PC-3 (cell line): ENCODE measurements at regions not wholly inside any gene's neighbourhood (a gene's known extent, or its start where the extent isn't known, plus 50 kb on each side); places are given as distances from the start of the nearest gene placed in this dataset.

ENCODE experiments used
- ATAC-seq: fragments of 200-7000 bp; cut with Tn5 transposase; 2 replicates; pipeline ENCODE4 v1.9.1; 2020; ENCODE audit warnings: mild to moderate bottlenecking, moderate library complexity
- BruUV-seq: library from RNA; stranded (reverse); fragments of 400-500 nt; replicated peaks from 2 replicates; lab custom pipeline; 2021; lab: Mats Ljungman, UMichigan
- CTCF ChIA-PET: fragments of 300-600 bp; sonication (Branson Sonifier 250); formaldehyde crosslinking; loops from one replicate; lab custom pipeline; 2022; ENCODE audit warnings: antibody characterized with exemption; lab: Charles Lee
- POLR2A ChIA-PET: fragments of 300-600 bp; sonication (Branson Sonifier 250); formaldehyde crosslinking; loops from one replicate; lab custom pipeline; 2022; ENCODE audit warnings: antibody characterized with exemption; ENCODE audit not compliant: unreplicated experiment; lab: Charles Lee
- DNase-seq: peaks from one replicate; pipeline ENCODE4 v3.0.0-alpha.2; 2015
- H2AFZ ChIP-seq: fragments of 300-600 bp; sonication (generic); 2 replicates; pipeline ENCODE4 v1.6.0; 2016; ENCODE audit warnings: antibody characterized with exemption, low read length
- H3F3A ChIP-seq: fragments of 300-600 bp; sonication (generic); one replicate; pipeline ENCODE4 v1.6.0; 2017; ENCODE audit warnings: antibody characterized with exemption, low read length, control low read depth, mild to moderate bottlenecking; ENCODE audit not compliant: unreplicated experiment
- H3K27ac ChIP-seq: fragments of 300-600 bp; sonication (generic); 2 replicates; pipeline ENCODE4 v1.5.1; 2016; ENCODE audit warnings: mild to moderate bottlenecking, low read length
- H3K27me3 ChIP-seq: fragments of 300-600 bp; sonication (generic); 2 replicates; pipeline ENCODE4 v1.6.1; 2016; ENCODE audit warnings: low read length, mixed read lengths
- H3K36me3 ChIP-seq: fragments of 300-600 bp; sonication (generic); 2 replicates; pipeline ENCODE4 v1.6.1; 2016; ENCODE audit warnings: low read depth, mixed run types, low read length, mixed read lengths
- H3K4me1 ChIP-seq: fragments of 300-600 bp; sonication (generic); 2 replicates; pipeline ENCODE4 v1.5.1; 2016; ENCODE audit warnings: low read length; ENCODE audit not compliant: insufficient read depth
- H3K4me2 ChIP-seq: fragments of 300-600 bp; sonication (generic); 2 replicates; pipeline ENCODE4 v1.6.0; 2016; ENCODE audit warnings: low read length
- H3K4me3 ChIP-seq: fragments of 300-600 bp; sonication (generic); 2 replicates; pipeline ENCODE4 v1.5.1; 2016; ENCODE audit warnings: mild to moderate bottlenecking, low read length, mixed read lengths
- H3K79me2 ChIP-seq: fragments of 300-600 bp; sonication (generic); 2 replicates; pipeline ENCODE4 v1.6.1; 2017; ENCODE audit warnings: low read length, mixed read lengths
- H3K9ac ChIP-seq: fragments of 300-600 bp; sonication (generic); 2 replicates; pipeline ENCODE4 v1.6.0; 2016; ENCODE audit warnings: mild to moderate bottlenecking, low read length
- H3K9me2 ChIP-seq: fragments of 300-600 bp; sonication (generic); replicated peaks from 2 replicates; pipeline ENCODE4 v1.6.1; 2016; ENCODE audit warnings: mixed run types, low read length, mixed read lengths
- H3K9me3 ChIP-seq: fragments of 300-600 bp; sonication (generic); 2 replicates; pipeline ENCODE4 v1.6.1; 2016; ENCODE audit warnings: low read length, mixed read lengths
- H4K20me1 ChIP-seq: fragments of 300-600 bp; sonication (generic); 2 replicates; pipeline ENCODE4 v1.6.1; 2016; ENCODE audit warnings: low read length, mixed read lengths
- CTCF ChIP-seq: fragments of 300-600 bp; sonication (generic); conservative IDR thresholded peaks from 2 replicates; pipeline ENCODE4 v1.5.1; 2017; ENCODE audit warnings: antibody characterized with exemption, low read depth, mild to moderate bottlenecking, low read length
- EZH2 ChIP-seq: fragments of 300-600 bp; sonication (generic); IDR thresholded peaks from one replicate; pipeline ENCODE4 v1.6.1; 2017; ENCODE audit warnings: antibody characterized with exemption, mild to moderate bottlenecking, low read length; ENCODE audit not compliant: unreplicated experiment
- EZH2phosphoT487 ChIP-seq: fragments of 300-600 bp; sonication (generic); IDR thresholded peaks from 2 replicates; pipeline ENCODE4 v1.6.1; 2018; ENCODE audit warnings: mild to moderate bottlenecking, antibody characterized with exemption, low read length, borderline replicate concordance
- intact Hi-C: fragments of 100-400 bp; cut with micrococcal nuclease; formaldehyde crosslinking; loops from 2 replicates; pipeline ENCODE4 v1.9.0; 2023

DNA sequence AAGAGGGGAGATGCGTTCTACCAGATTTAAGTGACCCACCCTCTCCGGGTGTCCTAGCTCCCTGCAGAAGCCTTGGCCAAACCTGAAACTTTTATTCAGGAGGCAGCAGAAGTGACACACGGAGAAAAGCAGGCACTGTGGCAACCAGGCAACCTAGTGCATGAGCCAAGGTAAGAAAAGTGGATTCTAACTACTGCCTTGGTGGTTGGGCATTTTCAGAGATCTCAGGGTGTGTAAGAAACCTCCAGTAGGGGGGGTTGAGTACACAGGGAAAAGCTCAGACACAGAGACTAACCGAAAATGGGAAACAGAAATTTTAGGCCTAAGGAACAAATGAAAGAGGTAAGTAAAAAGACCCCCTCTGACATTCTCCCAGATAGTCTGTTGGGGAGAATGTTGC, 645.7 kb downstream of the ANKRD7 start:
- Histone ChIP-seq H3K27me3 (no peaks in the 10 kb centered on the region), H3K79me2 (no peaks in the 10 kb centered on the region), H3K4me1 (no peaks in the 10 kb centered on the region), H3K4me2 (no peak overlapping the region), H3K36me3 (no peaks in the 10 kb centered on the region), H4K20me1 (no peaks in the 10 kb centered on the region), H3K27ac (no peak overlapping the region), H3K9ac (no peak overlapping the region), H3F3A (no peaks in the 10 kb centered on the region), H3K9me3 (no peaks in the 10 kb centered on the region), H3K9me2 (no peaks in the 10 kb centered on the region), H3K4me3 (no peak overlapping the region), H2AFZ (no peak overlapping the region)
- ATAC-seq, result peak; percentile 72
- DNase-seq, result peak; percentile 18
- POLR2A ChIA-PET, result no interaction called here
- CTCF ChIA-PET, result interaction anchor here (0.6 kb wide), 2 partner anchors 43 to 142 kb away, joined by 3 read pairs; no protein-coding TSS in a partner anchor
- intact Hi-C loops, result no loop called here
- BruUV-seq, result no TSS peak
- no peak for TF ChIP-seq EZH2
- TF ChIP-seq CTCF, result peak; percentile 32; the same call in 1 of the 2 replicates
- no peak for TF ChIP-seq EZH2phosphoT487

- no peak overlapping the region for H3K4me2 ChIP-seq
- ChIA-PET POLR2A (interaction anchor here (0.7 kb wide), 1 partner anchor 324 kb away, joined by 15 read pairs; no protein-coding TSS in a partner anchor), CTCF (no interaction called here)
- H3K9ac ChIP-seq, result no peak overlapping the region
- H3K27ac ChIP-seq, result no peak overlapping the region
- H3K36me3 ChIP-seq, result no peaks in the 10 kb centered on the region
- no peaks in the 10 kb centered on the region for H4K20me1 ChIP-seq
- TF ChIP-seq EZH2 (no peak), EZH2phosphoT487 (no peak), CTCF (no peak)
- H3K79me2 ChIP-seq, result no peaks in the 10 kb centered on the region
- no peak overlapping the region for H2AFZ ChIP-seq
- ATAC-seq (peak; percentile 84), DNase-seq (peak; percentile 41)
- intact Hi-C loops, result no loop called here
- H3K4me1 ChIP-seq, result no peaks in the 10 kb centered on the region
- H3F3A ChIP-seq, result no peaks in the 10 kb centered on the region
- no peaks in the 10 kb centered on the region for H3K9me3 ChIP-seq
- no peaks in the 10 kb centered on the region for H3K9me2 ChIP-seq
- H3K27me3 ChIP-seq, result no peaks in the 10 kb centered on the region
- no TSS peak for BruUV-seq
- H3K4me3 ChIP-seq, result no peak overlapping the region
Measured at GRCh38 chr7:118872568-118872967, 648.1 kb downstream of the ANKRD7 start.

- Histone ChIP-seq H3K9me2 (no peaks in the 10 kb centered on the region), H2AFZ (no peak overlapping the region), H3K4me2 (no peak overlapping the region), H3K4me3 (no peak overlapping the region), H3K27ac (no peak overlapping the region), H3F3A (no peaks in the 10 kb centered on the region), H3K27me3 (no peaks in the 10 kb centered on the region), H3K9me3 (no peaks in the 10 kb centered on the region), H3K4me1 (no peaks in the 10 kb centered on the region), H4K20me1 (no peaks in the 10 kb centered on the region), H3K9ac (no peak overlapping the region), H3K36me3 (no peaks in the 10 kb centered on the region), H3K79me2 (no peaks in the 10 kb centered on the region)
- TF ChIP-seq EZH2 (no peak), CTCF (no peak), EZH2phosphoT487 (no peak)
- POLR2A ChIA-PET, result no interaction called here
- no peak for DNase-seq
- CTCF ChIA-PET, result no interaction called here
- no peak for ATAC-seq
- BruUV-seq, result no TSS peak
- intact Hi-C loops, result loop anchor here (5.0 kb wide), 1 partner anchor 970 kb away; no protein-coding TSS in a partner anchor
Measured at GRCh38 chr7:118877187-118877586, 652.7 kb downstream of the ANKRD7 start.
